Esophagus mucosa (tissue), 1 donor: ENCODE measurements at regions not wholly inside any gene's neighbourhood (a gene's known extent, or its start where the extent isn't known, plus 50 kb on each side); places are given as distances from the start of the nearest gene placed in this dataset.
"Not testable (repeated sequence)": the region's sequence is repeated elsewhere in the genome, so short reads cannot be mapped to it uniquely, and the experiment has no call there.

Source experiments
- ATAC-seq: fragments of 200-7000 bp; cut with Tn5 transposase; one replicate; pipeline ENCODE4 v1.9.1; 2020
- donor health status: DM: yes; HTN: yes; CAD: no.

- ATAC-seq = not testable (repeated sequence)
These were observed 195.8 kb upstream of the TPTE start for GRCh38 chr21:10325546-10325945.

- not testable (repeated sequence) for ATAC-seq
These were observed 195.2 kb upstream of the TPTE start for GRCh38 chr21:10326146-10326545.

GRCh38 chr21:10328646-10329045 lies 192.7 kb upstream of the TPTE start:
- ATAC-seq = not testable (repeated sequence)

- ATAC-seq = peak; percentile 53
These were observed 190.7 kb upstream of the TPTE start for GRCh38 chr21:10330641-10331119.

DNA sequence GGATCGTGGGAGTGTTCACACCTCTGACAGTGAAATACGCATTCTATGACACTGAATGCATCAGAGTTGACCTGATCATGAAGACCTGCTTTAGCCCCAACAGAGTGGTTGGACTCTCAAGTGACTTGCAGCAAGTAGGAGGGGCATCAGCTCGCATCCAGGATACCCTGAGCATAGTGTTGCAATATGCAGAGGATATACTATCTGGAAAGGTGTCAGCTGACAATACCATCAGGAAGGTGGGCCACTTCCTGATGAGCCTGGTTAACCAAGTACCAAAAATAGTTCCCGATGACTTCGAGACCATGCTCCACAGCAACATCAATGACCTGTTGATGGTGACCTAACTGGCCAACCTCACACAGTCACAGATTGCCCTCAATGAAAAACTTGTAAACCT lies 190.2 kb upstream of the TPTE start:
- peak; percentile 20 for ATAC-seq

DNA sequence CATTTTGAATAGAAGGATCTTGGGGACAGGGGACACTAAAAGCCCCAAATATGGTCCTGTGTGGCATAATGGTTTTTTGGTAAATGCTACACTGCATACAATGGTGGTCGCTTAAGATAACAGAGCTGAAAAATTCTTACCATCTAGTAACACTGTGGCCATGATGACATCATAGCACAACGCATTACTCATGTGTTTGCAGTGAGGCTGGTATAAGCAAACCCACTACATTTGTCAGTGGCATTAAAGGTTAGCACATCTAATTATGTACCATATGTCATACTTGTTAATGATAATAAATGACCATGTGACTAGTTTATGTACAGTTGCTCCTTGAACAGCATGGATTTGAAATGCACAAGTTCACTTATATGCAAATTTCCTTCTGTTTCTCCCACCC lies 188.4 kb upstream of the TPTE start:
- ATAC-seq = not testable (repeated sequence)

DNA sequence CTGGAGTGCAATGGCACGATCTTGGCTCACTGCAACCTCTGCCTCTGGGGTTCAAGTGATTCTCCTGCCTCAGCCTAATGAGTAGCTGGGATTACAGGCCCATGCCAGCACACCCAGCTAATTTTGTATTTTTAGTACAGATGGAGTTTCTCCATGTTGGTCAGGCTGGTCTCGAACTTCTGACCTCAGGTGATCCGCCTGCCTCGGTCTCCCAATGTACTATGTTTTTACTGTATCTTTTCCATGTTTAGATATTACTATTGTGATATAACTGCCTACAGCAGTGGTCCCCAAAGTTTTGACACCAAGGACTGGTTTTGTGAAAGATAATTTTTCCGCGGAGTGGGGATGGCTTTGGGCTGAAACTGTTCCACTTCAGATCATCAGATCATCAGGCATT lies 187.0 kb upstream of the TPTE start:
- ATAC-seq = not testable (repeated sequence)

DNA sequence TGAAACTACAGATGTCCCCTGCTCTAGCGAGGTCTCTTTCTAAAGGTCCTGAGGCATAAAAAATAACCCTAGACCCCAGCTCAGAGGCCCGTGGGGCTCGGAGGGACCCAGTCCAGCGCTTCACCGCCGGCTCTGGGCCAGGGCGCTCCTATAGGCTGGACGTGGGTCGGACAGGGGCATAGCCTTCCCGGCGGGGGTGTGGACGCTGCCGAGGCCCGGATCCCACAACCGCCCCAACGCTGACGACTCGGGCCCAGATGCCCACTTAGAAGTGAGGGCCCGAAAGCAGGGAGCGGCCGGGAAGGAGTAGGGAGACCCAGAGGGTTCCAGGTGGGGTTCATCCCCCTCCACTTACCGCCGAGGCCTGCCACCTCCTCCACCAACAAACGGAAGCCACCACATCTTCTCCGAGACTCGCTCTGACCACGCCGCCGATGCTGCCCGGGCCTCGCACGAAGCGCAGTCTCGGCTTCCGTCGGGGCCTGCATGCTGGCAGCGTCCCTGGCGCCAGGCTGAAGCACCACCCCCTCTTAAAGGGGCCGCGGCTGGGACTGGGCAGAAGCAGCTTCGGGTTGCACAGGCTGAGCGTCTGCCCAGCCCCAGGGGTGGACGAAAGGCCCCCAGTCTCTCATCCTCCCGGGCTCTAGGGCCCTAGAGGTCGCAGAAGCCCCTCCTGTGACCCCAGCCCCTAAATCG lies 179.0 kb upstream of the TPTE start:
- peak; percentile 29 for ATAC-seq

DNA sequence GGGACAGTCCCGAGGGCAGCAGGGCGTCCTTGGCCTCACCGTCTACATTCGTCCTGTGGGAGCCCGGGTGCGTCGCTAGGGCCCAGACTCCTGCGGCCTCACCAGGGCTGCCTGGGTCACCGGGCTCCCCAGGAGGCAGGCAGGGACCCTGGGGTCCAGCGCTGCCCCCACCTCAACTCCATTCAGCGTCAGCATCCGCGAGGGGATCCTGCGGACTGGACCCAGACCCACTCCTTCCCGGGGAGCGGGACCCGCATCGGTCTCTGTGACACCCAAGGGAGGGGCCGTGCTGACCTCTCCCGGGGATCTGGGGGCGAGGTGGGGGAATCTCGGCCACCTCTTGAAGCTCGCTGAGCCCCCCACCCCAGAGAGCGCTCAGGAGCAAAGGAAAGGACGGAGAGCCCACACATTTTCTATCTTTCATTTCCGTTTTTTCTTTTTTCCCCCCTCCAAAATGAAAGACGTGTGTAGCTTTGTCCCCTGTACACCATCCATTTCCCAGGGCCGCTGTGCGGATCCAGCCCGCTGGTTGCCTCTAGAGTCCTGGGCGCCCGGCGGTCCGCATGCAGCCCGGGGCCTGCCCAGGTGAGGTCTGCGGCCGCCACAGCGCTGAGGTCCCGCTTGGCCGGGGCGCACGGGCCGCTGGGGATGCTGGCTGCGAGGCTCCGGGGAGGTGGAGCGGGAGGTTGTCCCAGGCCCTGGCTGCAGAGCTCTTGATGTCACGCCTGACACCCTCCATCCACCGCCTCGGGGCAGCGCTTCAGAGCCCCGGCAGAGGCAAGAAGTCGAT lies 178.0 kb upstream of the TPTE start:
- ATAC-seq = not testable (repeated sequence)

DNA sequence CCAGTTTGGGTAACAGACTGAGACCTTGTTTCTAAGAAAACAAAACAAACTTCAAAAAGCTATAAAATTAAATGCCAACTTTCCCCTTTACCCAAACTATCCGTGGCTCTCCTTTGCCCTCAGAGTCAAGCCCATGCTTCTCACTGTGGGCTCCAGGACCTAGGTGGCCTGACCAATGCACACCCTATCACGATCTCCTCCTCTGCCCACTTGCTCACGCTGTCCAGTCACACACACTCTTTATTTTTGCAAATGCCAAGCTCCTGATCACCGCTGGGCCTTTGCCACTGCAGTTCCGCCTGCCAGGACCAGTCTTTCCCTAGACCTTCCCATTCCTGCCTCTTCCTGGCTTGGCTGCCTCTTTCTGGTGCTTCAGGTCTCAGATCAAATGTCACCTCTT lies 177.1 kb upstream of the TPTE start:
- not testable (repeated sequence) for ATAC-seq

DNA sequence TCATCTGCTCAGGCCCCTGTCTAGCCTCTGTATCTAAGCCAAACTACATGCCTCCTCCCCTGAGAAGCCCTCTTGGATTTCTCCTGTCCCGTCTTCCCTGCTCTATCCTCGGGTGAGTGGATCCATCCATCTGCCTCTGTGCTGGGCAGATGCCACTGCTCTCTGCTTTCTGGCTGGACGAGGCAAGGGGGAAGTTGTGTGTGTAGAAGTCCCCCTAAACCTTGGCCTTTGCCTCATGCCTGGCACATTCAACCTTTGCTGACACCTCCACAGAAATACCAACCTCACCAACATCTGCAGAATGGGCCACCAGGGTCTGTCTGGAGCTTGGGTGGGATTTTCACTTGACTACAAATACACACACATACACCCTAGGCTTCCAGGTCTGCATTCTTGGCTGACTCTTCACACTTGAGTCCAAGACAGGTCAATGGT lies 176.2 kb upstream of the TPTE start:
- not testable (repeated sequence) for ATAC-seq

DNA sequence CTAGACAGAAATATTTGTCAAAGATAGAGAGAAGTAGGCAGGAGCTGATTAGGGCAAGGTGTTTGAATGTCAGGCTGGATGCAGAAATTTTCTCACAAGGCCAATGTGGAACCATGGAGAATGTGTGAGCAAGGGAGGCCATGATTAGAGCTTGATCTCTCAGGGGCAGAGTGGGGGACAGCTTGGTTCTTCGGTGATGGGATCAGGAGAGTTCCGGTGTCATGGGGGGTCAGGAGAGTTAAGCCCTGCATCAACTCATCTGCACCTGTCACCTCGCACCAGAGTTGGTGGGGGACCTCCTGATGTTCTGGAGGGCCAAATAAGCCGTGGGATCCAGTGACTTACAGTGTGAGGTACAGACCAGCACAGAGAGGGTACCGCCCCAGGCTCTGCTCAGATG lies 175.1 kb upstream of the TPTE start:
- ATAC-seq = peak; percentile 5

DNA sequence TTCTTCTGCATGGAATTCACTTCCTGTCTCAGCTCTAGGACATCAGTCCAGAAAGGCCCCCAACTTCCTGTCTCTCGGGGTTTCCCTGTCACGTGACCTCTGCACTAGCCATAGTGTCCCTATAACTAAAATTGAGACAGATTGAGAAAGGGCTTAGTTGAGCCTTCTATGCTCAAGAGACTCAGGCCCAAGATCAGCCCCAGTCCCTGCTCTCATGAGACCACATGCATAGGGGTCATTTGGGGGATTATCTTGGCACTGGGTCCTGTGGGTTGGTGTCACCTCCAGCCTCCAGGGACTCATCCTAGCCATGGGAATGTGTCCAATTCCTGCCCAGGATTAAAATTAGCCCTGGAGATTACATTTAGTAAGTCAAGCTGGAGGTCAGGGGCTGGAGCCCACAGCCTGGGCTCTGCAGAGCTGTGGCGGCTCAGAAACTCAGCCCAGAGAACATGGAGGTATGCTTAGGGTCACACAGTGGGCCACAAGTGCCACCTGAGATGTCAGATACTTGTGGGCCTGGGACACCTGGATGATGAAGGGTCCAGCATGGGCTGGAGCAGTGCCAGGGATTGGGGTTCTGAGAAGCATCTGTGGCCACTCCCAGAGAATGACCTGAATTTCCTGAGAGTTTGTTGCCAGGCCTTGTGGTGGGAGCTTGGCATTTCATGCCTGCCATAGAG lies 174.3 kb upstream of the TPTE start:
- peak; percentile 5 for ATAC-seq

GRCh38 chr21:10347675-10348074 lies 173.7 kb upstream of the TPTE start:
- ATAC-seq = peak; percentile 23

DNA sequence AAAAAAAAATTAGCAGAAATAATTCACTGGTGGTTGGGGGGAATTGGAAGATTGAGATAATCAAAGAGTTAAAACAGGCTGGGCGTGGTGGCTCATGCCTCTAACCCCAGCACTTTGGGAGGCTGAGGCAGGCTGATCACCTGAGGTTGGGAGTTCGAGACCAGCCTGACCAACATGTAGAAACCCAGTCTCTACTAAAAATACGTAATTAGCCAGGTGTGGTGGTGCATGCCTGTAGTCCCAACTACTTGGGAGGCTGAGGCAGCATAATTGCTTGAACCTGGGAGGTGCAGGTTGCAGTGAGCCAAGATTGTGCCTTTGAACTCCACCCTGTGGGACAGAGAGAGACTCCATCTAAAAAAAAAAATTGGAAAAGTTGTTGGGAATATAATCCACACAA lies 173.2 kb upstream of the TPTE start:
- not testable (repeated sequence) for ATAC-seq

GRCh38 chr21:10354851-10355578 lies 166.4 kb upstream of the TPTE start:
- ATAC-seq = peak; percentile 39

- not testable (repeated sequence) for ATAC-seq
These were observed 162.3 kb upstream of the TPTE start for GRCh38 chr21:10359120-10359519.

DNA sequence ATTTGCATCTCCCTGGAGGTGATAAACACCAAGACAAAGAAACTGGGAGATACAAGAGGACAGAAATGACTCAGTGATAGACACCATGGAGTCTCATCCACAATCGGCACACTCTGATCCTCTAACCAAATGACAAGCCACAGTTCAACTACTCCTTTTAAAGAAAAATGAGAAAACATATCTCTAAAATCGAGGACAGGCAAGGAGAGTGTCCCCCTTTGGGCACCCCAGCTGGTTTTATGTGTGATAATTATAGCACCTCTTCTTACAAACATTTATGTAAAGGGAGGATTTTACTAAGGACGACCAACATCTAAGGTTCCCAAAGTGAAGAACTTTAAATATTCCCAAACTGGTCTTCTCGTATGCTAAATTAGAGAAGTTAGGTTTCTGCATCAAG lies 161.5 kb upstream of the TPTE start:
- ATAC-seq = not testable (repeated sequence)

DNA sequence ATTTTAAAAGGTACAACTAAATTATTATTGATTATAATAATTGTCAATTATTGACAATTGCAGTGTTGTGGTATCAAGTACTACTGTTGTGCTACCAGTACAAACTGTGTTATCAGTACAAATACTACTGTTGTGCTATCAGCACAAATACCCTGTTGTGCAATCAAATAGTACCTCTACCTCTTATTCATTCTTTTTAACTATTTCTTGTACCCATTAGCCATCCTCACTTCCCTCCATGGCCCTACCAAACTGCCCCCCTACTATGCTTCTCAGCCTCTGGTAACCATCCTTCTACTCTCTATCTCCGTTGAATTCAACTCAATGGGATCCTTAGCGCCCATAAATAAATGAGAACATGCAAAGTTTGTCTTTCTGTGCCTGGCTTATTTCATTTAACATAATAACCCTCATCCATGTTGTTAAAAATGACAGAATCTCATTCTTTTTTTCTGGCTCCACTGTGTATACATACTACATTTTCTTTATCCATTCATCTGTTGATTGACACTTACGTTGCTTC lies 160.1 kb upstream of the TPTE start:
- peak; percentile 18 for ATAC-seq

DNA sequence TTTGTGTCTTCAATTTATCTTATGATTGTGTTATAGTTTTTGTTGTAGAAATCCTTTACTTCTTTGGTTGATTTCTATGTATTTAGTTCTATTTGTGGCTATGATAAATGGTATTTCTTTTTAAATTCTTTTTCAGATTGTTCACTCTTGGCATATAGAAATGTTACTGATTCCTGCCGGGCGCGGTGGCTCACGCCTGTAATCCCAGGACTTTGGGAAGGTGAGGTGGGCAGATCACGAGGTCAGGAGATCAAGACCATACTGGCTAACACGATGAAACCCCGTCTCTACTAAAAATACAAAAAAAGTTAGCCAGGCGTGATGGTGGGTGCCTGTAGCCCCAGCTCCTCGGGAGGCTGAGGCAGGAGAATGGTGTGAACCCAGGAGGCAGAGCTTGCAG lies 158.6 kb upstream of the TPTE start:
- ATAC-seq = not testable (repeated sequence)

DNA sequence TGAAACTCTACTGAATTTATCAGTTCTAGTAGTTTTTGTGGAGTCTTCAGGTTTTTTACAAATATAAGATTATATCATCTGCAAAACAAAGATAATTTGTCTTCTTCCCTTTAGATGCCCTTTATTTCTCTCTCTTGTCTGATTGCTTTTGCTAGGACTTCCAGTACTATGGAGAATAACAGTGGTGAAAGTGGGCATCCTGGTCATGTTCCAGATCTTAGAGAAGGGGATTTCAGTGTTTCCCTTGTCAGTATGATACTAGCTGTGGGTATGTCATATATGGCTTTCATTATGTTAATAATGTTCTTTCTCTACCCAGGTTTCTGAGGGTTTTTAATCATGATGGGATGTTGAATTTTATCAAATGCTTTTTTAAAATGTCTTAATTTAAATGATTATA lies 158.1 kb upstream of the TPTE start:
- ATAC-seq = not testable (repeated sequence)

- ATAC-seq = not testable (repeated sequence)
These were observed 155.2 kb upstream of the TPTE start for GRCh38 chr21:10366210-10366609.
